Thyroid gland (tissue), 4 donors: ENCODE measurements at regions not wholly inside any gene's neighbourhood (a gene's known extent, or its start where the extent isn't known, plus 50 kb on each side); places are given as distances from the start of the nearest gene placed in this dataset.

Experiments used
- DNase-seq, 2 donors: peaks; one replicate each; pipeline ENCODE4 v3.0.0-alpha.2; 2019
- H3K27ac ChIP-seq, 3 donors: fragments of 200-600 bp; sonication (generic); 1 replicate in 2 of 3; 2 replicates in 1 of 3; pipeline ENCODE4 v1.5.1; 2016 to 2019; ENCODE audit warnings: mild to moderate bottlenecking in 1 of 3, moderate library complexity in 1 of 3
- H3K27me3 ChIP-seq: fragments of 200-600 bp; sonication (generic); one replicate; pipeline ENCODE4 v1.5.1; 2019
- H3K36me3 ChIP-seq, 2 donors: fragments of 200-600 bp; sonication (generic); one replicate each; pipeline ENCODE4 v1.5.1; 2016 to 2019
- H3K4me1 ChIP-seq, 2 donors: fragments of 200-600 bp; sonication (generic); one replicate each; pipeline ENCODE4 v1.5.1; 2017 to 2019
- H3K4me3 ChIP-seq, 3 donors: fragments of 200-600 bp; sonication (generic); replicated peaks in 1 of 3; 1 replicate in 2 of 3; 2 replicates in 1 of 3; pipeline ENCODE4 v1.5.1; 2016; ENCODE audit warnings: mild to moderate bottlenecking in 1 of 3
- H3K9me3 ChIP-seq: fragments of 200-600 bp; sonication (generic); one replicate; pipeline ENCODE4 v1.5.1; 2017
- CTCF ChIP-seq, 6 experiments: fragments of 200-600 bp in 3 of 6; fragments of 450-650 bp in 3 of 6; sonication (generic) in 3 of 6; IDR thresholded peaks; one replicate each; pipeline ENCODE4 v1.5.1; 2016 to 2019; ENCODE audit warnings: antibody characterized with exemption in 6 of 6, mild to moderate bottlenecking in 2 of 6, inconsistent platforms in 1 of 6, moderate library complexity in 1 of 6
- POLR2A ChIP-seq, 2 donors: fragments of 450-650 bp; IDR thresholded peaks; one replicate each; pipeline ENCODE4 v1.6.1; 2017; ENCODE audit warnings: antibody characterized with exemption in 2 of 2, mild to moderate bottlenecking in 2 of 2, moderate library complexity in 1 of 2
- WGBS, 2 donors: methylation state at CpG; one replicate each; pipeline ENCODE4 v1.1.5; 2017; 5-methylcytosine and 5-hydroxymethylcytosine counted together
- intact Hi-C: fragments of 100-400 bp; cut with DNase I; formaldehyde crosslinking; loops from one replicate; pipeline ENCODE4 v1.15.1; 2023

GRCh38 chr4:4787421-4787820 is 72.0 kb upstream of the MSX1 start:
- 81 to 86% methylated on average over 3 of the region's 3 CpGs for WGBS, 2 donors
- Histone ChIP-seq H3K4me3 (no peak overlapping the region), H3K9me3 (no peaks in the 10 kb centered on the region), H3K27me3 (no peaks in the 10 kb centered on the region), H3K36me3 (no peaks in the 10 kb centered on the region), H3K4me1 (no peaks in the 10 kb centered on the region), H3K27ac (no peak overlapping the region)
- TF ChIP-seq POLR2A (IDR thresholded peaks at IDR 0.05) (no peak), CTCF (IDR thresholded peaks at IDR 0.05) (no peak)
- DNase-seq, result no peak
- intact Hi-C loops, result no loop called here

GRCh38 chr4:4784379-4784778 is 75.1 kb upstream of the MSX1 start:
- Histone ChIP-seq H3K9me3 (no peaks in the 10 kb centered on the region), H3K27ac (no peak overlapping the region), H3K27me3 (no peaks in the 10 kb centered on the region), H3K36me3 (no peaks in the 10 kb centered on the region), H3K4me3 (no peak overlapping the region), H3K4me1 (no peaks in the 10 kb centered on the region)
- intact Hi-C loops, result no loop called here
- TF ChIP-seq CTCF (IDR thresholded peaks at IDR 0.05) (no peak), POLR2A (IDR thresholded peaks at IDR 0.05) (no peak)
- no peak for DNase-seq
- WGBS, 2 donors, result 48% methylated on average over 4 to 5 of the region's 5 CpGs

GRCh38 chr4:4783847-4784246 is 75.6 kb upstream of the MSX1 start:
- TF ChIP-seq POLR2A (IDR thresholded peaks at IDR 0.05) (no peak), CTCF (IDR thresholded peaks at IDR 0.05) (no peak)
- no peaks in the 10 kb centered on the region for H3K36me3 ChIP-seq
- intact Hi-C loops, result no loop called here
- no peaks in the 10 kb centered on the region for H3K4me1 ChIP-seq
- 75 to 77% methylated on average over 8 of the region's 8 CpGs for WGBS, 2 donors
- no peak for DNase-seq
- no peaks in the 10 kb centered on the region for H3K9me3 ChIP-seq
- no peak overlapping the region for H3K4me3 ChIP-seq
- no peaks in the 10 kb centered on the region for H3K27me3 ChIP-seq
- no peak overlapping the region for H3K27ac ChIP-seq

- intact Hi-C loops, result no loop called here
- WGBS, 2 donors, result 85 to 95% methylated on average over 8 of the region's 8 CpGs
- no peaks in the 10 kb centered on the region for H3K27me3 ChIP-seq
- DNase-seq, result no peak
- no peaks in the 10 kb centered on the region for H3K36me3 ChIP-seq
- no peaks in the 10 kb centered on the region for H3K9me3 ChIP-seq
- no peak overlapping the region for H3K27ac ChIP-seq
- no peak for TF ChIP-seq POLR2A (IDR thresholded peaks at IDR 0.05)
- no peak for TF ChIP-seq CTCF (IDR thresholded peaks at IDR 0.05)
- H3K4me3 ChIP-seq, result no peak overlapping the region
- H3K4me1 ChIP-seq, result no peaks in the 10 kb centered on the region
Observed at GRCh38 chr4:4782969-4783368, 76.5 kb upstream of the MSX1 start.

GRCh38 chr4:4781936-4782707 is 77.3 kb upstream of the MSX1 start:
- Histone ChIP-seq H3K4me3 (no peak overlapping the region), H3K36me3 (no peaks in the 10 kb centered on the region), H3K27me3 (no peaks in the 10 kb centered on the region), H3K27ac (no peak overlapping the region), H3K4me1 (no peaks in the 10 kb centered on the region), H3K9me3 (no peaks in the 10 kb centered on the region)
- no peak for TF ChIP-seq POLR2A (IDR thresholded peaks at IDR 0.05)
- no peak for TF ChIP-seq CTCF (IDR thresholded peaks at IDR 0.05)
- no peak for DNase-seq
- intact Hi-C loops, result no loop called here
- 59 to 62% methylated on average over 14 of the region's 14 CpGs for WGBS, 2 donors
